Stomach (tissue), 8 donors: ENCODE measurements at regions not wholly inside any gene's neighbourhood (a gene's known extent, or its start where the extent isn't known, plus 50 kb on each side); places are given as distances from the start of the nearest gene placed in this dataset.

Source experiments
- DNase-seq, 2 donors: peaks; one replicate each; pipeline versions ENCODE4 v3.0.0 to v3.0.0-alpha.2; 2013 to 2019
- H3K27ac ChIP-seq, 5 donors: fragments of 200-600 bp in 4 of 5; sonication (generic) in 4 of 5; one replicate each; pipeline ENCODE4 v1.5.1; 2013 to 2019; ENCODE audit warnings: mild to moderate bottlenecking in 1 of 5, moderate library complexity in 1 of 5
- H3K27me3 ChIP-seq, 3 donors: fragments of 200-600 bp; sonication (generic); one replicate each; pipeline ENCODE4 v1.5.1; 2017 to 2019; ENCODE audit warnings: mixed run types in 1 of 3
- H3K36me3 ChIP-seq, 4 donors: fragments of 200-600 bp; sonication (generic); 1 replicate in 3 of 4; 2 replicates in 1 of 4; pipeline ENCODE4 v1.5.1; 2016 to 2019
- H3K4me1 ChIP-seq, 4 donors: fragments of 200-600 bp; sonication (generic); one replicate each; pipeline ENCODE4 v1.5.1; 2016 to 2019
- H3K4me3 ChIP-seq, 4 donors: fragments of 200-600 bp; sonication (generic) in 3 of 4; one replicate each; pipeline ENCODE4 v1.5.1; 2016 to 2019; ENCODE audit warnings: mild to moderate bottlenecking in 1 of 4
- H3K9me3 ChIP-seq, 4 donors: fragments of 200-600 bp; sonication (generic); one replicate each; pipeline ENCODE4 v1.5.1; 2016 to 2019
- EP300 ChIP-seq: sonication (generic); formaldehyde crosslinking; IDR thresholded peaks from one replicate; pipeline ENCODE4 v1.6.1; 2017; ENCODE audit warnings: antibody characterized with exemption
- POLR2A ChIP-seq, 4 donors: fragments of 450-650 bp; IDR thresholded peaks; one replicate each; pipeline ENCODE4 v1.6.1; 2016; ENCODE audit warnings: antibody characterized with exemption in 4 of 4, control low read depth in 2 of 4, mild to moderate bottlenecking in 1 of 4, moderate library complexity in 1 of 4
- POLR2AphosphoS5 ChIP-seq, 3 donors: sonication (generic); formaldehyde crosslinking; IDR thresholded peaks; one replicate each; pipeline ENCODE4 v1.6.1; 2016; ENCODE audit warnings: antibody characterized with exemption in 3 of 3
- WGBS, 5 donors: extraction: QIAGEN DNeasy Blood & Tissue Kit in 3 of 5; methylation state at CpG; one replicate each; pipeline versions ENCODE4 v1.1.5 to v1.1.7; 2013 to 2018; 5-methylcytosine and 5-hydroxymethylcytosine counted together
- intact Hi-C: fragments of 100-400 bp; cut with DNase I; formaldehyde crosslinking; loops from one replicate; pipeline ENCODE4 v1.15.1; 2023; ENCODE audit warnings: low total_unique reads
- TF ChIP-seq, protein P1 (sequence below), 7 experiments: fragments of 450-650 bp in 4 of 7; fragments of 200-600 bp in 3 of 7; sonication (generic) in 3 of 7; IDR thresholded peaks; one replicate each; pipeline ENCODE4 v1.5.1; 2016 to 2019; ENCODE audit warnings: antibody characterized with exemption in 7 of 7, control low read depth in 2 of 7, mild to moderate bottlenecking in 1 of 7
- donor health status: healthy with polysubstance abuse.
- donor health status: Bipolar disorder and iron deficiency.
- donor health status: healthy.

DNA sequence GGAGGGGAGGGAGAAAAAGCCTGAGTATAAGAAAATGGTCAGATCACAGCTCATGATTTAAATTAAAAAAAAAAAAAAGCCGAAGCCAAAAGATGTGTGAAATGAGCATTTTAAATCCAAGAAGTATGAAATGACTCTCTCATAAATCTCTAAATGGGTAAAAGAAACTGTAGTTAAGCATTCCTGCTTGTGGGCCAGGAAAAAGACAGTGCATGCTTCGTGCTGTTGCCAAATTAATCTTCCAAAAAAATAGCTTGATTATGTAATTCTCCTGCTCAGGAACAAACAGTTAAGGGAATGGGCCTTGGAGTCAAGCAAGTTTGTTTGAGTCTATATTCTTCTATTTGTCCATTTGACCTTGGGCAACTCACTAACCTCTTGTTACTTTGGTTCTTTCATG lies 325.4 kb upstream of the SEL1L start:
- intact Hi-C loops = no loop called here
- Histone ChIP-seq H3K4me3 (no peak overlapping the region), H3K27me3 (no peaks in the 10 kb centered on the region), H3K4me1 (no peaks in the 10 kb centered on the region), H3K9me3 (peaks cover 5 to 45% (median 32%) of the 10 kb centered on the region in 4 donors), H3K36me3 (no peaks in the 10 kb centered on the region), H3K27ac (no peak overlapping the region)
- TF ChIP-seq POLR2A (IDR thresholded peaks at IDR 0.05) (no peak), EP300 (no peak), POLR2AphosphoS5 (IDR thresholded peaks at IDR 0.05) (no peak)
- TF ChIP-seq, protein P1, sequence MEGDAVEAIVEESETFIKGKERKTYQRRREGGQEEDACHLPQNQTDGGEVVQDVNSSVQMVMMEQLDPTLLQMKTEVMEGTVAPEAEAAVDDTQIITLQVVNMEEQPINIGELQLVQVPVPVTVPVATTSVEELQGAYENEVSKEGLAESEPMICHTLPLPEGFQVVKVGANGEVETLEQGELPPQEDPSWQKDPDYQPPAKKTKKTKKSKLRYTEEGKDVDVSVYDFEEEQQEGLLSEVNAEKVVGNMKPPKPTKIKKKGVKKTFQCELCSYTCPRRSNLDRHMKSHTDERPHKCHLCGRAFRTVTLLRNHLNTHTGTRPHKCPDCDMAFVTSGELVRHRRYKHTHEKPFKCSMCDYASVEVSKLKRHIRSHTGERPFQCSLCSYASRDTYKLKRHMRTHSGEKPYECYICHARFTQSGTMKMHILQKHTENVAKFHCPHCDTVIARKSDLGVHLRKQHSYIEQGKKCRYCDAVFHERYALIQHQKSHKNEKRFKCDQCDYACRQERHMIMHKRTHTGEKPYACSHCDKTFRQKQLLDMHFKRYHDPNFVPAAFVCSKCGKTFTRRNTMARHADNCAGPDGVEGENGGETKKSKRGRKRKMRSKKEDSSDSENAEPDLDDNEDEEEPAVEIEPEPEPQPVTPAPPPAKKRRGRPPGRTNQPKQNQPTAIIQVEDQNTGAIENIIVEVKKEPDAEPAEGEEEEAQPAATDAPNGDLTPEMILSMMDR (IDR thresholded peaks at IDR 0.05) = no peak
- 64 to 81% (median 67%) methylated on average over 2 of the region's 2 CpGs for WGBS, 5 donors
- no peak for DNase-seq

GRCh38 chr14:81868172-81868571 lies 334.5 kb upstream of the SEL1L start:
- Histone ChIP-seq H3K36me3 (no peaks in the 10 kb centered on the region), H3K27me3 (no peaks in the 10 kb centered on the region), H3K9me3 (no peaks in the 10 kb centered on the region), H3K4me3 (no peak overlapping the region), H3K4me1 (no peaks in the 10 kb centered on the region), H3K27ac (no peak overlapping the region)
- 79 to 90% (median 86%) methylated on average over 5 of the region's 5 CpGs for WGBS, 5 donors
- intact Hi-C loops = no loop called here
- no peak for DNase-seq
- no peak for TF ChIP-seq POLR2A (IDR thresholded peaks at IDR 0.05)
- no peak for TF ChIP-seq POLR2AphosphoS5 (IDR thresholded peaks at IDR 0.05)
- TF ChIP-seq, protein P1 (IDR thresholded peaks at IDR 0.05) = no peak
- no peak for TF ChIP-seq EP300

- Histone ChIP-seq H3K36me3 (no peaks in the 10 kb centered on the region), H3K4me3 (no peak overlapping the region), H3K27me3 (no peaks in the 10 kb centered on the region), H3K4me1 (no peaks in the 10 kb centered on the region), H3K27ac (no peak overlapping the region), H3K9me3 (peaks cover 0 to 10% (median 7%) of the 10 kb centered on the region in 4 donors)
- TF ChIP-seq EP300 (no peak), POLR2AphosphoS5 (IDR thresholded peaks at IDR 0.05) (no peak), POLR2A (IDR thresholded peaks at IDR 0.05) (no peak)
- TF ChIP-seq, protein P1 (IDR thresholded peaks at IDR 0.05) = no peak
- intact Hi-C loops = no loop called here
- WGBS, 5 donors = 86 to 97% (median 92%) methylated on average over 2 of the region's 2 CpGs
- no peak for DNase-seq
These were observed 338.1 kb upstream of the SEL1L start for GRCh38 chr14:81871706-81872105.

GRCh38 chr14:81884382-81884781 lies 350.7 kb upstream of the SEL1L start:
- no peak overlapping the region for H3K4me3 ChIP-seq
- H3K36me3 ChIP-seq = no peaks in the 10 kb centered on the region
- no peak for DNase-seq
- intact Hi-C loops = no loop called here
- no peak overlapping the region for H3K27ac ChIP-seq
- H3K9me3 ChIP-seq = no peaks in the 10 kb centered on the region
- H3K27me3 ChIP-seq = no peaks in the 10 kb centered on the region
- TF ChIP-seq, protein P1 (IDR thresholded peaks at IDR 0.05) = no peak
- TF ChIP-seq POLR2A (IDR thresholded peaks at IDR 0.05) (no peak), EP300 (no peak), POLR2AphosphoS5 (IDR thresholded peaks at IDR 0.05) (no peak)
- no peaks in the 10 kb centered on the region for H3K4me1 ChIP-seq
- 24 to 39% (median 25%) methylated on average over 1 of the region's 1 CpG for WGBS, 5 donors
